ENCODE measurements at regions not wholly inside any gene's neighbourhood (a gene's known extent, or its start where the extent isn't known, plus 50 kb on each side); places are given as distances from the start of the nearest gene placed in this dataset.

DNA sequence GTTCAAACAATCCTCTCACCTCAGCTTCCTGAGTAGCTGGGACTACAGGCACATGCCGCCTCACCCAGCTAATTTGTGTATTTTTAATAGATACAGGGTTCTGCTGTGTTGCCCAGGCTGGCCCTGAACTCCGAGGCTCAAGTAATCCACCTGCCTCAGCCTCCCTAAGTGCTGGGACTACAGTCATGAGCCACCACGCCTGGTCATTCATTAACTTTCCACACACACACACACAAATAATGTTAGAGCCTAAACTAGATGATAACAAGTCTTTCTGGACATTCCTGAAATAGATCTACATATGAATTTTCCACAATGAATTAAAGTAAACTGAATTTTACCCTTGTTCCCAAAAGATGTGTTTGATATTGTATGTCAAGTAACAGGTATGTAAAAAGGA lies 776.0 kb downstream of the GALC start:
- DNase-seq, result no peak

- DNase-seq, result no peak
These were observed 778.4 kb downstream of the GALC start for GRCh38 chr14:87214558-87214957.

- no peak for DNase-seq
These were observed 785.2 kb downstream of the GALC start for GRCh38 chr14:87207756-87208155.

DNA sequence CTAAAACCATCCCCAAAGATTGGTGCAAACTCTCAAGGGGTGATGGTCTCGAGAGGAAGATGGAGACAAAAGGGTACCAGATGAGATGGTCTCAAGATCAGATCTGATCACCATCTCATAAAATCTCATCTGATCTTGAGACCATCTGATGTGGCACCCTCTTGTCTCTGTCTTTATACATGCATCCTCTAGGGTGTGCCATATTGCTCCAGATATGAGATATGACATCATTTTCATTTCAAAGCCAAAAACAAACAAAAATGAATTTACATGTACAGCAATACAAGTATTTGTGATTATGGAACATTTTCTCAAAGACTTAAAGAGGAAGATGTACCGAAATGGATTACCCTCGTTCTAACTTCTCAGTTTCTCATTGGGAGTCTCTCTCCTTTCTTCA lies 787.2 kb downstream of the GALC start:
- DNase-seq, result no peak

- DNase-seq, result no peak
These were observed 789.6 kb downstream of the GALC start for GRCh38 chr14:87203346-87203745.

GRCh38 chr14:87199381-87199780 lies 793.6 kb downstream of the GALC start:
- DNase-seq, result no peak

GRCh38 chr14:87196436-87196835 lies 796.5 kb downstream of the GALC start:
- DNase-seq, result no peak

- DNase-seq, result no peak
These were observed 805.2 kb downstream of the GALC start for GRCh38 chr14:87187786-87188185.

DNA sequence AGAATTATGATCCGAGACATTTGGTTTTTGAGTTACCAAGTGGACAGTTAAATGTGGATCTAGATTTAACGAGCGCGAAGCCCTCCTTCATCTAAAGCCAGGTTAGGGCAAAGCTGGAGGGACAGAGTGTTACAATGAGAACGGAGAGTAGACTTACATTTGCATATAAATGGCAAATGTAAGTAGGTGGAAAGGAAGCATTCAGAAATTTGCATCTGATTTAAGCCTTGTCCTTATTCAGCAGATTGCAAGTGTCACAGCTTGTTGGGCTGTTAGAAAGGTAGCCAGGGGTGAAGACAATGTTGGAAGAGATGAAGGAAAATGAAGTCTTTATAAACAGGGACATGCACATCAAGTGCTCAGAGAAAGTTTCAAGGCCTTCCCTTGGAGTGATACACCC lies 806.2 kb downstream of the GALC start:
- no peak for DNase-seq

- no peak for DNase-seq
These were observed 806.9 kb downstream of the GALC start for GRCh38 chr14:87185961-87186560.

DNA sequence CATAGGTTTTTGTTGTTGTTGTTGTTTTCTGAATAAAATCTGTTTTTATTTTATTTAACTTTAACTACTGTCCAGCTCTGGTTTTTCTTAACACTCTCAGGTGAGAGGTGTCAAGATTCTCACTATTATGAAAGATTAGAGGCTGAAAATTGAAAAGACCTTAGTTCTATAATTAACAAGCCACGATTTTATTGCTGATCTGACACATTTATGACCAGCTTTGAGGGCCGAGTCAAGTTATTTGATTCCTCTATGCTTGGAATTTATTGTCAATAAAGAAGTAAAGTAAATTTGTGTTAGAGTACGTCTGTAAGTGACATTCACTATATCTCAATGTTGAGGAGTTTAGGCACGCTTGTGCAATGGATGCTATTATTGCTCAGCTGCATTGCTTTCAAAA lies 808.8 kb downstream of the GALC start:
- no peak for DNase-seq

GRCh38 chr14:87181288-87181687 lies 811.7 kb downstream of the GALC start:
- DNase-seq, result no peak

- no peak for DNase-seq
These were observed 813.0 kb downstream of the GALC start for GRCh38 chr14:87179936-87180335.

DNA sequence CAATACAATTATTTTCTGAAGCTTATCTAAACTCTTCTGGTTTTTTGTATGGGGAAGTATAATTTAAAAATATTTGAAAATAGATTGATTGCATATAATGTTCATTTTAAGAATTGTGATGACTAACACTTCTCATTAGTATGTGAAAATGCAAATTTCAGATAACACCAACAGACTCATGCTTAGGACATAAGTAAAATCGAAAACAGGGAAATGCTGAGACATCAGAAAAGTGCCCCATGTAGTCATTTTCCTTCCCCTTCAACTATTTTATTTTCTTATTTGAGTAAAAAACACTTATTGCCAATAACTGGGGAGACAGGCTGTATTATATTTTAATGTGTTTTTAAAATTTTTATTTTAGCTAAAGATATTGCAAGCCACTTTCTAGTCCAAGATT lies 814.7 kb downstream of the GALC start:
- no peak for DNase-seq

GRCh38 chr14:87175175-87175574 lies 817.8 kb downstream of the GALC start:
- no peak for DNase-seq

DNA sequence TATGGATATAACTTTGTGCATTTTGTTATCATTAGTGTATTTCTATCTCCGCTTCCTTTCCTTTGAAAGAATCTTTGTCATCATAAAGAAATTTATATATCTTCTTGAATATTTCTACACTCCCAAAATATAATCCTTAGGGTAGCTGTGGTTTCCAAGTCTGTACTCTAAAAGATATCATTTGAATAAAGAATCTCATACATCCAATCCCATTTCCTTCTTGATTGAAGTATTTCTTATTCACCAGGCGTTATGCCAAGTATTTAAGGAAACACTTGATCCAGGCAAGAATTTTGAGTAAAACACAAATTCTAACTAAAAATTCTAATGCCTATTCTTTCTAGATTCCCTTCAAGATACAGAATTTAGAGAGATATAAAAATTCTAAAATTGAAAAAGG lies 821.8 kb downstream of the GALC start:
- DNase-seq, result no peak

GRCh38 chr14:87170179-87170578 lies 822.8 kb downstream of the GALC start:
- no peak for DNase-seq

DNA sequence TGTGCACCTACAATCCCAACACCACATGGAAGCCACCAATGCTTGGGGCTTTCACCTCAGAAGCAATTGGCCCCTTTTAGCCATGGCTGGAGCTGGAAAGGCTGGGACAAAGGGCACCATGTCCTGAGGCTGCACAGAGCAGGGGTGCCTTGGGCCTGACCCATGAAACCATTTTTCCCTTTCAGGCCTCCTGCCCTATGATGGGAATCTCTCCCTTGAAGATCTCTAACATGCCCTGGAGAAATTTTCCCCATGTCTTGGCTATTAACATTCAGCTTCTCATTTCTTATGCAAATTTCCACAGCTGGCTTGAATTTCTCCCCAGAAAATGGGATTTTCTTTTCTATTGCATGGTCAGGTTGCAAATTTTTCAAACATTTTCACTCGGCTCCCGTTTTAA lies 823.6 kb downstream of the GALC start:
- DNase-seq, result no peak

DNA sequence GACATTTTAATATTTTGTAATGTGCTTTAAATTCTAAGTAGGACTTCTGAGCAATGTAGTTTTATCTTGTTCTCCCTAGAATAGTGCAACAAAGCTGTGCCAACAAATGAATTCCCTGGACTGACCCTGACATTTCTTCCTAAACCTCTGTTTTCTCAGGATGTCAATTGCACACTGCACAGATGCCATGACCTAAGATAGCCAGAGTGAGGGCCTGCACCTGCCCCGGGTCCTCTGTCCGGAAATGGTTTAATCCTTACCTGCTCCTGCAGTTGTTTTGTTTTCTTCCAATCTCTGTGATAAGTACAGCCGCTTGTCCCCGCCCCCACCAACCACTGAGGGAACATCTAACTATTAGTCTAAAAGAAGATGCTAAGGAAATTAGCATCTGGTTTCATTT lies 831.5 kb downstream of the GALC start:
- no peak for DNase-seq

GRCh38 chr14:87160989-87161388 lies 832.0 kb downstream of the GALC start:
- no peak for DNase-seq

- DNase-seq, result no peak
These were observed 834.7 kb downstream of the GALC start for GRCh38 chr14:87158283-87158682.

GRCh38 chr14:87156878-87157277 lies 836.1 kb downstream of the GALC start:
- no peak for DNase-seq

GRCh38 chr14:87155856-87156488 lies 837.0 kb downstream of the GALC start:
- no peak for DNase-seq

- no peak for DNase-seq
These were observed 839.1 kb downstream of the GALC start for GRCh38 chr14:87153901-87154300.

- DNase-seq, result no peak
These were observed 839.6 kb downstream of the GALC start for GRCh38 chr14:87153391-87153790.

Measured in KG1 (cell line).